SK-MEL-5 (cell line): ENCODE measurements at regions not wholly inside any gene's neighbourhood (a gene's known extent, or its start where the extent isn't known, plus 50 kb on each side); places are given as distances from the start of the nearest gene placed in this dataset.

Experiments
- DNase-seq: peaks from one replicate; pipeline ENCODE4 v3.0.0-alpha.2; 2016; ENCODE audit warnings: low read depth, low spot score
- in situ Hi-C: cut with HindIII; loops from 2 replicates; pipeline ENCODE4 v1.10.0; 2016; ENCODE audit warnings: low sequenced_read_pairs, high pct_unique_total_duplicates, low pct_unique_long_range_greater_than_20kb

DNA sequence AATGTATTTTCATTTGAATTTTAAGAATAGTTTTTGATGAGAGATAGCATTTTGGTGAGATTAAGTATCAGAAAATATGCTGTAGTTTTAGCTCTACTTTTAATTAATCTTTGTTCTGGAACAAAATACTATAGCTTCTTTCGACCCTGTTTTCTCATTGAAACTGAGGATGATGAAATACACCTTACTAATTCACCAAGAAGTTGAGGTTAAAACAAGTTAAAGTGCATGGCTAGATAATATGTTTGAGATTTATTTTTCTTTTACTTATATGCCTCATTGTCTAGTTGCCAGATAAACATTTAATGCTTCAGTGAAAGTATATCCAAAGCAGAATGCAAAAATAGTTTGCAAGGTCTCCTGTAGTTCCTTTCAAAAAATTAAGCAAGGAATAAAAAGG is 140.1 kb upstream of the KCNN2 start:
- in situ Hi-C loops, result no loop called here

DNA sequence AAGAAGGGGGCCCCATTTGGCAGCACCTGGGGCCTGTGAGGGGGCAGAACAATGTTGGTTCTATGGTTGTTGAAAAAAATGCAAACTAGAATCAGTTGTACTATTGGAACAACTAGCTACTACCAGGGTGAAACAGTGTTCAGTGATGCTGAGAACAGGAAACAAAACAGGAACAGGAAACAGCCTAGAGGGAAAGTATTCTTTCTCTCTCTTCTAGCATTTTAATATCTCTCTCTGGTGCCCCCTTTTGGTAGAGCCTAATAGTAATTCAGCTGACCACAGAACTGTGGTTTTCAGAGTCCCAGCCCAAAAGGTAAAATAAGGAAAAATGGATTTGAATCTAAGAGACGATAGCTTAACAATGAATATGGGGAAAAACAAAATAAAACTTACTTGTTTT is 138.0 kb upstream of the KCNN2 start:
- in situ Hi-C loops, result no loop called here
- DNase-seq, result peak; percentile 65

More for the DNA sequence above, 140.1 kb upstream of the KCNN2 start:
- DNase-seq, result no peak

DNA sequence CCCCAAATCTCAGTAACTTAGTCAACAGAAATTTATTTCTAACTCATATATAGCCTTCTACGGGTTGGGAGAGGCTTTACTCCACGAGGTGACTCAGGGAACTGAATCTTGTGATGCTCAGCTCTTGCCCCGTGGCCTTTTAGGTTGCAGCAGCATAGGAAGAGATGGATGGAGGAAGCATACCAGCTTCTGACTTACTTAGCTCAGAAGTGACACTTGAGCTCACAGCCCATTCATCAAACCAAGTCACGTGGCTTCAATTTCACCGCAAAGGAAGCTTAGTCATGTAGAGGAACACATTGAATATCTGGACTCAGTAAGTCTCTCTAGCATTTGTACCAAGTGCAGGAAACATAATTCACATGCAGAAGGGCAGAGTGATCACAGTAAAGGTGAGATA is 124.1 kb upstream of the KCNN2 start:
- in situ Hi-C loops, result no loop called here
- DNase-seq, result peak; percentile 59

DNA sequence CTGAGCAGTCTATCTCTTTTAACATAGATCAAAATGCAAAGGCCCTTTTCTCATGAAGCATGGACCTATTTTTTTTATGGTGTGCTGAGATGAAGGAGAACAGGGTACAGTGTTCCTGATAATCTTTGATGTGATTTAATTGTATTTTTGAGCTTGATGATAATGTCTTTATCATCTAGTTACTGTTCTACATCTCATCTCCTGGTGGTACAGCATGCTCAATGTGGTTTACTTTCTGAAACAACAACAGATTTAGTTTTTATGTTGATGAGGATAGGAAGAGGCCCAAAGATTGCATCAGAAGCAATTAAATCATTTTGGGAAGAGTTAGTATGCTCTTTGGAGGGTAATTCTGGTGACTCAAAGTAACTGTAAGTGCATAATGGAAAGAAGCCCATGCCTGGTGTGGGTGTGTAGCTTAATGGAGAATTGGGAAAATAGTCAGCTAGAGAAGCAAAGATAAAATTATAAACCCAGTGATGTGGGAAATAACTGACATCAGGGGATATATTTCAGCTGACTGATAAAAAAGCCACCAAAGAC is 123.0 kb upstream of the KCNN2 start:
- DNase-seq, result no peak
- in situ Hi-C loops, result no loop called here

DNA sequence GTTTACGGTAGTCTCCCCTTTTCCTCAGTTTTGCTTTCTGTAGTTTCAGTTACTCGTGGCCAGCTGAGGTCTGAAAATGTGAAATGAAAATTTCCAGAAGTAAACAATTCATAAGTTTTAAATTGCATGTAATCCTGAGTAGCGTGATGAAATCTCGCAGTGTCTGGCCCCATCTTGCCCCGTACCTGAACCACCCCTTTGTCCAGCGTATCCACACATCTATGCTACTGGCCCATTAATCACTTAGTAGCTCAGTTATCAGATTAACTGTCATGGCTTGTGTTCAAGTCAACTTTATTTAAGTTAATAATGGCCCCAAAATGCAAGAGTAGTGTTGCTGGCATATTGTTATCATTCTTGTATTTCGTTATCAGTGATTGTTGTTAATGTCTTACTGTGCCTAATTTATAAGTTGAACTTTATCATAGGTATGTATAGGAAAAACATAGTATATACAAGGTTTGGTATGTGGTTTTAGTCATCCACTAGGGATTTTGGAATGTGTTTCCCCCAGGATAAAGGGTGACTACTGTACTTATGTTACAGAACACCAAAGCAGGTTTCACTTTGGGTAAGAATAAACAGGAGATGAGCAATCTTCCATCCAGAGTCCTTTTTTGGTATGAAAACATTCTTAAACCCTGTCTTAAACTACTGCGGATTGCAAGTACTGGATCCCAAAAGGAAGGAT is 118.4 kb upstream of the KCNN2 start:
- in situ Hi-C loops, result no loop called here
- no peak for DNase-seq

DNA sequence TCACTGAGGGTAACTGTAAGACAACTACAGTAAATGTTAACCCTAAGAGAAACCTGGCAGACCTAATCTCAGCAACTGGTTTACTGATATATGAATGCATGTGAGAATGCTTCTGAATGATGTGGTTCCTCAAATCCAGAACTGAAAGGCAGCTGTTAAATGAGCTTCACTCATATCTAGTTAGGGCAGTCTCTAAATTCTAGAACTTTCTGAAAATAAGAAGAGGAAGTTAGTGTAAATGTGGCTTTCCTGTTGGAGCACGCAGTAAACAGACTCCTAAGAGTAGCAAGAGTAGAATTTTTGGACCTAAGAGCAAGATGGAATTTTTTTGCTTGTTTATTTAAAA is 117.9 kb upstream of the KCNN2 start:
- DNase-seq, result no peak
- in situ Hi-C loops, result no loop called here

DNA sequence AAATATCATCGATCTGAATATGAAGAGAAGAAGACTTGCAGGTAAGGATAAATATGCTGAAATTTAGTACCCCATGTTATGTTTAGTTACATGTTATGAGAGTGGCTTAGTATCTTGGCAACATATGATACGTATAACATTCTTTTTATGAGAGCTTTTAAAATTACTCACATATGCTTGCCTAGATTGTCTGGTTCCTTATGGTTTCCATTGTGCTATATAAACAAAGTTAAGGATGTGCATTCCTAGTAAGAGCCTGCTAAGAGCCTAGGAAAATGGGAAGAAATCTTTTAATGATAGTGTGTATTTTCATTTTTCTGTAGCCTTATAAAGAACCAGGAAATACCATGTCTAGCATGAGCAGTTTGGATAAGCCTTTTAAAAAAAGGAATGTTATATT is 112.0 kb upstream of the KCNN2 start:
- in situ Hi-C loops, result no loop called here
- DNase-seq, result no peak

DNA sequence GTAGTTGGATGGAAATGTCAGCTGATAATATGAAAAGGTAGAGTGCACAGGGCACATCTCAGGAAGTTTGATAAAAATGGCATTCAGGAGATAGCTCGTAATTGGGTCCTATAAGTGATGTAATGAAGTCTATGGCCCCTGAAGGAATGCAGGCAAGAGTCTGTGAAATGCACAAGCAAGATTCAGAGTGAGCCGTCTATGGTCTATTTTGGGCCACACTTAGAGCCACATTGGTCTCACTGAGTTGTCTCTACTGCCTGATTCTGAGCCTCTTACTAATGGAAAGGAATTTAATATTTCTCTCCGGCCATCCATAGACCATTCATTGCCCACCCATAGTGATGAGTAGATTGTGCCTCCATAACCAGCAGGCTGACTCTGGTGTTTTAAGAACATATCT is 111.3 kb upstream of the KCNN2 start:
- in situ Hi-C loops, result no loop called here
- no peak for DNase-seq

DNA sequence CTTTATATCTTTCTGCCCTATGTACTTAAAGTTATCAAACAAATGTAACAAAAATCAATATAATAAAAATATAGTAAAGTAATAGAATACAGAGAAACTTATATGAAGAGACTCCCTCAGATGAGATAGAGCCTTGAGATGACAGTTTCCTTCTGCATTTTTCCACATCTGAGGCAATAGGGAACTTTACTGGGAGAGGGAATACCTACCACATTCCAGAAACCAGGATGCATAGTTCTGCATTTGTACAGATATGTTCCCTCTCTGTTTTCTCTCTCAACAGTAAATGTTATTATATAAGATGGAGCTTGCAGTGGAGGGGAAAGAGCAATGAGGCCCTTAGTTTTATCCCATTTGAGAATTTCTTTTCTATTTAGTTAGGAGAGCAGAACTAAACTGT is 109.6 kb upstream of the KCNN2 start:
- in situ Hi-C loops, result no loop called here
- no peak for DNase-seq

DNA sequence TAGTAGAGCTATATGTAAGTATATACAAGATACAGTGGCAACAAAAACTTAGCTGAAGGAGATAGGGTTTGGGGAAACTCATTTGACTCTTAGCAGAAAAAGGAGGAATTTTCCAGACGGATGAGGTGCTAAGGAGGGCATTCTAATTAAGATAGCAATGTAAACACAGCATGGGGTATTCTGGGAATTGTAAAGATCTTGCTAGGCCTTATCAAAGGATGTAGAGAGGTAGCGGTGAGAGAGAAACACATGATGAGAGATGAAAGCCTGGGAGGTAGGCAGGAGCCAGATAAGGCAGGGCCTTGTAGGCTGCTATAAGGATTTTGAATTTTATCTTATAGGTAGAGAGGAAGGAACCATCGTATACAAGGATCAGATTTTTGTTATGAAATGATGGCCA is 106.6 kb upstream of the KCNN2 start:
- DNase-seq, result no peak
- in situ Hi-C loops, result no loop called here

DNA sequence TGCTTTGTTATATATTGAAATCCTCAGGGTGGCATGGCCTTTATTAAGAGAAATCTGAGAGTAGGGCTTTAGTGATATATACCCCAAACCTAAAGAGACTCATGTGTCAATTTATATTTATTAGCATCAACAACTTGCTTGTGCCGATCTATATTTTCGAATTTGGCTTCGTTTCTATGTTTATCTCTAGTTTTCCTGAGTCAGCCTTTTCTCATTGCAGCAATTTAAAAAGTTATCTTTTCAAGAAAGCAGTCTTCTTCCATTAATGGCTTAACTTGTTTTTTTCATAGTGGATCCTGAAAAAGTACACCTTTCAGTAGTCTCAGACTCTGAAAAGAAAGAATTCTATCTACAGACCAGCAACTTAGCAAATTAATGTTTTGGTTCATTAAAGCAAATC is 99.9 kb upstream of the KCNN2 start:
- DNase-seq, result no peak
- in situ Hi-C loops, result no loop called here

DNA sequence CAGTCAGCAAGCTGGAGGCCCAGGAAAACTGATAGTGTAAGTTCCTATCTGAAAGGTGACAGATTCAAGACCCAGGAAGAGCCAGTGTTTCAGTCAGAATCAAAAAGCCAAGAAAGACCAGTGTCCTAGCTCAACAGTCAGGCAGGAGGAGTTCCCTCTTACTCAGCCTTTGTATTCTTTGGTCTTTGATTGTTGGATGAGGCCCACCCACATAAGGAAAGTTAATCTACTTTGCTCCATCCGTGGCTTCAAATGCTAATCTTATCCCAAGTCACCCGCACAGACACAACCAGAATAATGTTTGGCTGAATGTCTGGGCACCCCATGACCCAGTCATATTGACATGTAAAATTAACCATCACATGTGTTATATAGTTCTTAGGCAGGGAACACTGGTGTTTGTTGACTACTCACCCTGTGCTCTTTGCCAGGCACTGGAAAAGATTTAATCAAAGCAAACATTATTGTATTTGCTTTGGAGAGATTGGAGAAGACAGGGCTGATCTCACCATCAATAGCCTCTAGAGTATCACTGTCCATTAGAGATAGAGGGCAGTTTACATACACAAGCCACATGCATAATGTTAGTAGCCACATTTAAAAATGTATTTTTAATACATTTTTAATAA is 96.3 kb upstream of the KCNN2 start:
- in situ Hi-C loops, result no loop called here
- DNase-seq, result no peak

DNA sequence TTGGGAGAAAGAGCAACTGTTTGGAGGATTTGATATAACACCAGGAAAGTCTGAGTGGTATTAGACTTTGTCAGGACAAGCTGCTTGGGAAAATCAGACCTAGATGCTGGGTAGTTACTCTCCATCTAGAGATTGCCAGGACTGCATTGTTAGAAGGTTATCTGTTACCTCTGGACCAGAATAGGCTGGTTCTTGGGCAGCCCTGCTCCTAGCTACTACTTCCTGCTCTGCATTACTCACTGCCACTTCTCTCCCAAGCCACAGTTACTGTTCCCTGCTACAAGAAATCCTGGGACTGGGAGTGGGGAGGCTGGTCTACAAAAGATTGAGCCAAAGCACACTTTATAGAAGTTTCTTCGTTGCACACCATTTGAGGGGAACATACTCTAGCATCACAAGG is 95.5 kb upstream of the KCNN2 start:
- no peak for DNase-seq
- in situ Hi-C loops, result no loop called here

DNA sequence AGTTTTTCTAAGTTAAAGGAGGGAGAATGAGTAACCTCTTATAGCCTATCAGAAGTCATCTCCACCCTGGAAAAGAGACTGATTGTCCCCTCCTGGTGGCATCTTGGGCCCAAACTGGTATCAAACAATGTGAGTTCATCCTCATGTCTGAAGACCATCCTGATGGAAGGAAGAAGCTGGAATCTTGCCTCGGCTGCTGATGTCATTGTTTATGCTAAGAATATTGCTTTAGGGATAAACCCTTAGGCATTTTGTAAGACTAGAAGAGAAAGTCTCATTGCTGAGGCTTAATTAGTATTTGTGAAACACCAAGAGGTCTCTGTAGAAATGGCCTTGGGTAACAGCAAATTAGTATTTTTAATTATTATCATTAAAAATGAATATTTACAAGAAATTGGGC is 65.7 kb upstream of the KCNN2 start:
- in situ Hi-C loops, result no loop called here
- no peak for DNase-seq

DNA sequence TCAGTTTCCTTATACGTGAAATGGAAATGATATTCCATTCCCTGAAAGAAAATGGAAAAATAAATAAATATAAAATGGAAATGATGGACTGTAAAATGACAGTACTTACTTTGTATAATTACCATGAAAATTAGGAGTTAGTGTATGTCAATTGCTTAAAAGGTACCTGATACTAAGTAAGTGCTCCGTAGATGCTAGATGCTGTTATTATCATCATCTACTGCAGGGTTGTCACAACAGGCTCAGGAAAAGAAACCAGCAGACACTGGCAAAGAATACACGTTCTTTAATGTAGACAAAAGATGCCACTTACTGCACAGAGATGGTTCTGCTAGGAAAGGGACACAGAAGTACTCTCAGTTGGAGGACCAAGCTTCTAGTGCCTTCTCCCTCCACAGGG is 64.0 kb upstream of the KCNN2 start:
- no peak for DNase-seq
- in situ Hi-C loops, result no loop called here

DNA sequence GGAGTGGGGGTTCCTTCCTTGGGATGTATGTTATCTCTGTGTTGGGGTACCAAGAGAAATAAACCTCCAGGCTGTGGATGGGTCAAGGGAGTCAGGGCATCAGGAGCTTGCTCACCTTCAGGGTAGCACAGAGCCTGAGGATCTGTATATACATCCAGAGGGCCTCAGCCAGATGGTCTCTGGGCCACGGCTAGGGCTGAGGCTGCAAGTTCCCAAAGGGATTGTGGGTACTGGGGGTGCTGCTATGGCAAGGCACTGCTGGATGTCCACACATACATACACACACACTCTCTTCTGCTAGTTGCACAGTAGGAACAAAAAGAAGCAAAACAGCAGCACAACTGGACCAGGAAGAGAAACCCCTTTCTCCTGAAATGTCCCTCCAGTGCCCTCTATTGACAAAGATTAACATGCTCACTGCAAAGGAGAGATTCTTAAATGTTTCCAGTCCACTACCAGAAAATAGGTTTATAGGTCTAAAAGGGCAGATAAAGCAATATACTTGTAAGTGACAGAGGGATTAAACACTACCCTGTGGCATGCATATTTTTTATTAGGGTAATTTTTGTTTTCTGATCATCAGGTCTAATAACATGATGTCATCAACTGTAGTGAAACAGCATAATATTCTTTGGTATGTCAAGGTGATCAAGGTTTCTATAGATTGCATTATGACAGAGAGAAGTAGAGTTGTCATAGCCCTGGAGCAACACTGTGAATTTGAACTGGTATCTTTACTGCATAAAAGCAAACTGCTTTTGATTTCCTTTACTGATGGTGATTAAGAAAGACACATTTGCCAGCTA is 56.3 kb upstream of the KCNN2 start:
- in situ Hi-C loops, result no loop called here
- DNase-seq, result peak; percentile 47

DNA sequence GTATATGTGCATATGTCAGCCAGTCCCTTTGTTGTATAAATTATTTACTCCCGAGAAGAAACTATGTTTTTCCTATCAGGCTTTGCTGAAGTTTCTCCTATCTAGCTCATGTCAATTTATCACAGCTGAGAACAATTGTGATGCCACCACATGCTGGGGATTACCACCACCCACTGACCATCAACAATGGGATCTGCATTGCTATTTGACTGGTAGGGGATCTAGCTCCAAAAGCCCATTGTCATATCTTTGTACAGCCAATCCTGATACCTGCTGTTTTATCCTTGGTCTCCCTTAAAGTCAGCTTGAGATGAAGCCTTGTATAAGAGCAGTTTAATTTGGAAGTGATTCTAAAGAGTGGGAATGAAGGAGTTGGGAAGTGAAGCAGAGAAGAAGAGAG is 53.9 kb upstream of the KCNN2 start:
- in situ Hi-C loops, result no loop called here
- no peak for DNase-seq

DNA sequence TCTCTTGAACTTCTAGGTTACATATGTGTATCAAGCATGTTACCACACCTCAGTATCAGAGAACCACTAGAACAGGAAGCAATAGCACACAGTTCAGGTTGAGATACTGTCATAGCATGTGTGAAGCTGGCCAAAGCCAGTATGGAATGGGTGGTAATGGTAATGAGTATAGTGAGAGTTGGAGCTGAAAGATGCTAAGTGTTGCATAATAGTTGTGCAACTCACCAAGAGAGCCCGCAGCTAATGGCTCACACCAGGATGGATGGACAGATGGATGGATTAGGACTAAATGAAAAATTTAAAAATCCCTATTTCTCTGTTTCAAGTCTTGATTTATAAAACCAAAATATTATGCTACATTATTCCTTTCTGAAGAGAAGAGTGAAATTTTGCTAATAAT is 53.4 kb upstream of the KCNN2 start:
- no peak for DNase-seq
- in situ Hi-C loops, result no loop called here

DNA sequence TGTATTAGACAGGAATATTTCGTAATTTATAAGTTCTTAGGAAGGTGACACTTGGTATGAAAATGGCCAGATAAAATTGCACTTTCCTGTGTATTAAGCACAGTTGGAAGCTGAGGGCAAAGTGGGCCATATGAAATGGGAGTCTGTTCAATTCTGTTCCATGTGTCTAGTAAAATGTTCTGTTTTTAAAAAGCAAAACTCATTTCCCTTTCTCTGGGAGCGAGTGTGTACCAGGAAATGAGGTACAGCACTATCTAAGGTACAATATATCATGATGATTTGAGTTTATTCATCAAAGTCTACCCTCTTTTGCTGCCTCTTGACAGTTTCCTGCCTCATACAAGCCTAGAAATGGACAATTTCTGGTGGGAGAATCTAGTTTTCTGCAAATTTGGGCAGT is 51.2 kb upstream of the KCNN2 start:
- DNase-seq, result no peak
- in situ Hi-C loops, result no loop called here
